Astrocyte of the cerebellum (primary cell): ENCODE measurements at regions not wholly inside any gene's neighbourhood (a gene's known extent, or its start where the extent isn't known, plus 50 kb on each side); places are given as distances from the start of the nearest gene placed in this dataset.

Experiments used
- DNase-seq: peaks from one replicate; pipeline ENCODE4 v3.0.0-alpha.2; 2011; ENCODE audit warnings: low read depth
- H3K4me3 ChIP-seq: 2 replicates; pipeline ENCODE4 v1.5.1; 2011; ENCODE audit warnings: mild to moderate bottlenecking, low read depth, low read length, moderate library complexity
- CTCF ChIP-seq: IDR thresholded peaks from 2 replicates; pipeline ENCODE4 v1.5.1; 2012; ENCODE audit warnings: low read length, low read depth, moderate library complexity, mild to moderate bottlenecking; ENCODE audit errors: missing control alignments
- in situ Hi-C: cut with HindIII; loops from 2 replicates; pipeline ENCODE4 v1.10.0; 2017; ENCODE audit warnings: low sequenced_read_pairs

DNA sequence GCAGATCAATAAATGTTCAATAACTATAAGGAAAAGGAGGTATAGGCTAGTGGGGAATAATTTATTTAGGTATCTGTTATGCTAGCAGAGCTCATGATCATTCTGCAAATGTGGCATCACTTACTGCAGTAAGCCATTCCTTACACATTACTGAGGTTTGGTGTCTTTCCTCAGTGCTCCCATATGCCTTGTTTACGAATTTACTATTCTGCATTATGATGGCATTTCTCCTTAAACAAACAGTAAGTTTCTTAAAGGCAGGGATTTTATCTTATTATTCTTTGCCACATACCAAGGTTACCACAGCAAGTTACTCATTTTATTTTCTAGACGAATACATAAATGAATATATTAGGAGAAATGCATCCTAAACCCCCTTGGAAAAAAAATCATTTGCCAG is 88.4 kb downstream of the DSEL start:
- in situ Hi-C loops = no loop called here
- H3K4me3 ChIP-seq = no peak overlapping the region
- TF ChIP-seq CTCF = no peak
- DNase-seq = no peak

GRCh38 chr18:67426486-67426885 is 90.0 kb downstream of the DSEL start:
- H3K4me3 ChIP-seq = no peak overlapping the region
- in situ Hi-C loops = no loop called here

DNA sequence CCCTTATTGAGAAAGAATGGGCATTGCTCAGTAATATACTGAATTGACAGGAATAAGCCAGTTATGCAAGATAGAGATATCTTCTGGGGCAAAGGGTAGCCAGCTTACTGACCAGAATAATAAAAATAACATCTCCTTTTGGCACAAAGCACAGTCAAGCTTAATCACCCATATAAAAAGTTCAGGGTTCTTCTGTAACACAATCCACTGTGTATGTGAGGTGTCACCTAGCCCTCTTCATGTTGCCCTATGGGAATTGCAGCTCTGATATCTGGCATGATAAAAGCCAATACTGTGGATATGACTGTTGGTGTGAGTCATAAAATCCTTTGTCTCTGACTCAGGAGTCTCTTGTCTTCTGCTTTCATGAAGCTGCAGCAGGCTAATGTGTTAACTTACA is 90.8 kb downstream of the DSEL start:
- no peak overlapping the region for H3K4me3 ChIP-seq
- in situ Hi-C loops = no loop called here
- TF ChIP-seq CTCF = no peak
- no peak for DNase-seq

More at GRCh38 chr18:67426486-67426885, 90.0 kb downstream of the DSEL start:
- TF ChIP-seq CTCF = no peak
- DNase-seq = no peak

GRCh38 chr18:67421651-67422050 is 94.9 kb downstream of the DSEL start:
- no peak overlapping the region for H3K4me3 ChIP-seq
- in situ Hi-C loops = no loop called here
- no peak for TF ChIP-seq CTCF
- no peak for DNase-seq

GRCh38 chr18:67417864-67418523 is 98.5 kb downstream of the DSEL start:
- DNase-seq = no peak
- TF ChIP-seq CTCF = no peak
- in situ Hi-C loops = no loop called here
- no peak overlapping the region for H3K4me3 ChIP-seq

- in situ Hi-C loops = no loop called here
- no peak for TF ChIP-seq CTCF
- no peak for DNase-seq
These were observed 105.4 kb downstream of the DSEL start for GRCh38 chr18:67411116-67411515.

More at GRCh38 chr18:67411116-67411515, 105.4 kb downstream of the DSEL start:
- no peak overlapping the region for H3K4me3 ChIP-seq
